SKM-1 treated with dmso at 0.1 percent for 144 hours (cell line): ENCODE measurements at regions not wholly inside any gene's neighbourhood (a gene's known extent, or its start where the extent isn't known, plus 50 kb on each side); places are given as distances from the start of the nearest gene placed in this dataset.
"Not testable (repeated sequence)": the region's sequence is repeated elsewhere in the genome, so short reads cannot be mapped to it uniquely, and the experiment has no call there.

ENCODE experiments used
- DNase-seq: peaks from one replicate; lab custom pipeline; 2025; ENCODE audit not compliant: unreplicated experiment; lab: John Stamatoyannopoulos, UW

- DNase-seq, result no peak
These were observed 84.0 kb upstream of the COG2 start for GRCh38 chr1:230558324-230558723.

- DNase-seq, result no peak
These were observed 85.8 kb upstream of the COG2 start for GRCh38 chr1:230556453-230556852.

GRCh38 chr1:230555814-230556213 lies 86.5 kb upstream of the COG2 start:
- no peak for DNase-seq

GRCh38 chr1:230552880-230553279 lies 89.4 kb upstream of the COG2 start:
- DNase-seq, result no peak

- not testable (repeated sequence) for DNase-seq
These were observed 91.3 kb upstream of the COG2 start for GRCh38 chr1:230550945-230551344.

GRCh38 chr1:230550428-230550827 lies 91.9 kb upstream of the COG2 start:
- no peak for DNase-seq

- DNase-seq, result no peak
These were observed 92.7 kb upstream of the COG2 start for GRCh38 chr1:230549625-230550024.

- no peak for DNase-seq
These were observed 93.3 kb upstream of the COG2 start for GRCh38 chr1:230548997-230549396.

DNA sequence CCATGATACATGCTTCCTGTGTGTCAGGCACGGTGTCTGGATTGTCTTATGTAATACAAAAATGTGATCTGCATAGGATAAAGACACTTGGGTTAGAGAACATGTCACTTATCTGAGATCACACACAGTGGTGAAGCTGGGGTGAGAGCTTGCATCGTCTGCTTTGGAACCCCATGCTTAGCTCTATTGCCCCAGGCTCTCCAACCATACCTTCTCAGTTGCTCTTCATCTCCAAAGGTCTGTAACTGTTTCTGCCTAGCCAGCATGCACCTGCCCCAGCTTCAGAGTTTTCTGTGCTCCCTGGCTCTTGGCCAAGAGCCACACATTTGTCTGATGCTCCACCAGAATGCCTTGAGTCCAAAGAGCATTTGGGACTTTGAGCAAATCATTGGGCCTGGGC lies 93.9 kb upstream of the COG2 start:
- DNase-seq, result no peak

DNA sequence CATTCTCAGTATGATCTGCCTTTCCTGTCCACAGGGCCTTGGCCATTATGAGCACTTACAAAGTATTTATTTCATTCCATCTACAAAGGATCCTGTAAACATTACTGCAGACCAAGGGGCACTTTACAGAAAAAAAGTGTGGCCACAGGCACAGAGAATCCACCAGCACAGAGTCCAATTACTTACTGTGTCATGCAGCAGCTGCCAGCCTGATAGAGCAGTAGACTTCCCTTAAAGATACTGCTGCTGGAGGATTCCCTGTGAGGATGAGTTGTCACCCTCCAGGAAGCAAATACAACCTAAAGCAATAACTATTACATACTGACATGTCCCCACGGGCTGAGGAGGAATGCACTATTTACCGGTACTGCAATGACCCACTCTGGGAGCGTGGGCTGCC lies 97.1 kb upstream of the COG2 start:
- no peak for DNase-seq

DNA sequence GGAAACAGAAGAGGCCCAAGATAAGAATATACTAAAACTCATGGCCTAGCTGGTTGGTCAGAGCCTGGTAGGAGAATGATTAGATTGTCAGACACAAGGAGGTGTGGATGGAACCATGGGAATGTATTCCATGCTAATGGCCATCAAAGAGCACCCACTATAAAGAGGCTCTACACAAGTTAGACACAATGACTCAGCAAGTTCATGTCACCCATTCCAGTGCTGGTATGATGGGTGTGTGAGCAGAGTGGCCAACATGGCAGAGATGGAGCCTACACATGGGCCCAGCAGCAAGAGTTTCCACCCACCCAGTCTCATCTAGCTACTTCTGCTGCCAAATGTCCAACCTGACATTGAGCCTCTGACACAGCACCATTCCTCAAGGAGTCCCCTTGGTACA lies 97.5 kb upstream of the COG2 start:
- no peak for DNase-seq

DNA sequence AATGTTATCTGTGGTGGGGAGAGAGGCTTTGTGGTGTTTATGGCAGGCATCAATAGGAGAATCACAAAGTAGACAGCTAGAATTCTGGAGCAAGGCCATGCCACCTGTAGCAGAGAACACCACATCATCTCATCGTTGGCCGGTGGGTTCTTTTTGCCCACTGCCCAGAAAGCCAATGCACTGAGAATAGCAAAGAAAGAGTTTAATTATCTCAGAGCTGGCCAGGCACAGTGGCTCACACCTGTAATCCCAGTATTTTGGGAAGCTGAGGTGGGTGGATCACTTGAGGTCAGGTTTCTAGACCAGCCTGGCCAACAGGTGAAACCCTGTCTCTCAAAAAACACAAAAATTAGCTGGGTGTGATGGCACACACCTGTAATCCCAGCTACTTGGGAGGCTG lies 99.2 kb upstream of the COG2 start:
- no peak for DNase-seq

GRCh38 chr1:230542681-230543080 lies 99.6 kb upstream of the COG2 start:
- DNase-seq, result no peak

DNA sequence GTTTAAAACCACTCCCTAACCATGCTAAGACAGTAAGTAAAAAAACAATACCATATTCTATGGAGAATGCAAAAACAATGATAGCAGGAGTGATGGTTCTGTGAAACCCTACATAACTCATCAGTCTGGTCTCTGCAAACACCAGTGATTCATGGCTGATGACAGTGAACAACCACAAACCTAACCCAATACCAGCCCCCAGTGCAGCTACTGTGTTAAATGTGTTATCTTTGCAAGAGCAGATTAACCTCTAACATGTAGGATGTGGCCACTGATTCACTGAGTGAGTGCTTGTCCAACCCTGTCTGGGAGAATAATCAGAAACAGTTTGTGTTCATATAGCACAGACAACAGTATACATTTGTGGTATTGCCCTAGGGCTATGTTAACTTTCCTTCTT lies 100.2 kb upstream of the COG2 start:
- no peak for DNase-seq

DNA sequence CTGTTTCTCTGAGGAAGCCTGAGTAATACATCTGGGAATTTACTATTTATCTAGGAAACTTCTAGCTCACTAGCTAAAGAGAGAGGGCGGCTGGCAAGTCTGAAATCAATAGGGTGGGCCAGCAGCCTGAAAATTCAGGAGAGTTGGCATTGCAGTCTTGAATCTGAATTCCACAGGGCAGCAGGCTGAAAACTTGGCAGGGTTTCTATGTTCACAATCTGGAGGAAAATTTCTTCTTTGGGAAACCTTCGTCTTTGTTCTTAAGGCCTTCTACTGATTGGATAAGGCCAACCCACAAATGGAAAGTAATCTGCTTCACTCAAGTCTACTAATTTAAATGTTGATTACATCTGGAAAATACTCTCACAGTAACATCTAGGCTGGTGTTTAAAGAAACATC lies 101.0 kb upstream of the COG2 start:
- DNase-seq, result no peak

- no peak for DNase-seq
These were observed 101.7 kb upstream of the COG2 start for GRCh38 chr1:230540421-230541155.

DNA sequence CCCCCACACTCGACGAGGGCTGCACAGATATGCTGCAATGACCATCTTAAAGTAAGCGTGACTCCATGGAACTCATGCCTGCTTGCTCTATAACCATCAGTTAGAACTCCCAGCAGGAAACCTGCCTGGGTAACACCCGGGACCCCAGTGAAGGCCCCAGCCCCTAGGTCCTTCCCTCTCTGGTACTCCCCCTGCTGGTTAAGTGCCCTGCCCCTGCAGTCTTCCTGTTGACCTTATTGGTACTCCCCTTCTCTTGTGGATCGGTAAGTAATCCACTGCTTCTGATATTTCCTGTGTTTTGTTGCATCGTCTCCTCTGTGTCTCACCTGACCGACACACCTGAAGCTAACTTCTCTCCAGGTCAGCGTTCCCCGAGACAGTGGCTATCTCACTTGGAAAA lies 104.8 kb upstream of the COG2 start:
- DNase-seq, result no peak

- no peak for DNase-seq
These were observed 105.6 kb upstream of the COG2 start for GRCh38 chr1:230536641-230537155.

DNA sequence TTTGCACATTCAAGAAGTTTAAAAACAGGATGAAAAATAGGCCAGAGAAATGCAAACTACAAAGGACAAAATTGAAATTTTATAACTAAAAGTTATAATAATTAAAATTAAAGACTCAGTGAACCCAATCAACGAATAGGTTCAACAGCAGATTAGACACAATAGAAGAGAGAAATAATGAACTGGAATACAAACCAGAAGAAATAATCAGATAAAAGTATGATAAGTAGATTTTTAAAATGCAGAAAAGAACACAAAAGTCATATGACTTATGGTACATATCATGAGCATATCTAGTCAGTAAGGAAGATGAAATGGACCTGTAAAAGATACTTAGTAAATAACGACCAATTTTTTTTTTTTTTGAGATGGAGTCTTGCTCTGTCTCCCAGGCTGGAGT lies 108.1 kb upstream of the COG2 start:
- no peak for DNase-seq

- DNase-seq, result no peak
These were observed 105.0 kb upstream of the PGBD5 start for GRCh38 chr1:230531103-230531502.

DNA sequence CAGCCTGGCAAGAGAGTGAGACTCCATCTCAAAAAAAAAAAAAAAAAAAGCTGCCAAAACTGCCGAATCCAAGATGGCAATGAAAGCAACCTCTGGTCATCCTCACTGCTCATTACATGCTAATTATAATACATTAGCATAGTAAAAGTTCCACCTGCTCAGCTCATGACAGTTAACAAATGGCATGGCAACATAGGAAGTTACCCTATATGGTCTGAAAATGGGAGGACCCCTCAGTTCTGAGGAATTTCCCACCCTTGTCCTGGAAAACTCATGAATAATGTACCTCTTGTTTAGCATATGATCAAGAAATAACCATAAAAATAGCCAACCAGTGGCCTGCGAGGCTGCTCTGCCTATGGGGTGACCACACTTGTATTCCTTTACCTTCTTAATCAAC lies 93.1 kb upstream of the PGBD5 start:
- DNase-seq, result no peak

DNA sequence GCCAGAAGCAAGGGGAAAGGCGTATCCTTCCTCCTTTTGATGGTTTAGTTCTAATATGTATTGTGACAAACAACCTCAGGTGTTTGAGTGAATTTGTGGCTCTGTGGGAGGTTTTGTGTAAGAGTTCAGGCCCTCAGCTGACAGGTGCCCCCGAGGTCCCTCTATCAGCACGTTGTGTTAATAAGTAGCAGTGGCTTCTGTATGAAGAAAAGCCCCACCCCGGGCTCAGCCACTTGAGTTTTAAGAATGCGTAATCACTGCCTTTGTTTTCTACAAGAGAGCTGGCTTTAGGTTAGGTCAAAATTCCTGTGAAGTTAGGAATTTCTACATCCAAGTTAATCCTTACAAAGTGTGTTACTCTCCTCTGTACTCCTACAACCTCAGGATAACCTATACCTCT lies 92.4 kb upstream of the PGBD5 start:
- DNase-seq, result no peak

DNA sequence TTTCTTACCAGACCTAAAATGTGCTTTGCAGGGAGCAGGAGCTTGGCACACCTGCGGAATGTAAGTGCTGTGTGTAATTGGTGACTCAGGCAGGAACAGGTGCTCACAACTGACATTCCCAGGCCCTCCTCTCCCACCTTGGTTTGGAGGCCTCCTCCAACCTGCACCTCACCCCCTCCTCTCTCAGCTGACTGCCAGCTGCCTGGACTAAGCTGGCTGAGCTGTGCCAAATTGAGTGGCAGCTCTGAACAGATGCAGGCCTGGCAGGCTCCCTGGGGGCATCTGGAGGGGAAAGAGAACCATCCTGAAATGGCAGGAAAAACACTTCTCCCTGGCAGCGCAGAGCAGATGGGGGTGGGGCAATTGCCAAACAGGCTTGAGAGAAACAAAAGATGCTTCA lies 91.7 kb upstream of the PGBD5 start:
- no peak for DNase-seq
